ENCODE measurements at regions not wholly inside any gene's neighbourhood (a gene's known extent, or its start where the extent isn't known, plus 50 kb on each side); places are given as distances from the start of the nearest gene placed in this dataset.

DNA sequence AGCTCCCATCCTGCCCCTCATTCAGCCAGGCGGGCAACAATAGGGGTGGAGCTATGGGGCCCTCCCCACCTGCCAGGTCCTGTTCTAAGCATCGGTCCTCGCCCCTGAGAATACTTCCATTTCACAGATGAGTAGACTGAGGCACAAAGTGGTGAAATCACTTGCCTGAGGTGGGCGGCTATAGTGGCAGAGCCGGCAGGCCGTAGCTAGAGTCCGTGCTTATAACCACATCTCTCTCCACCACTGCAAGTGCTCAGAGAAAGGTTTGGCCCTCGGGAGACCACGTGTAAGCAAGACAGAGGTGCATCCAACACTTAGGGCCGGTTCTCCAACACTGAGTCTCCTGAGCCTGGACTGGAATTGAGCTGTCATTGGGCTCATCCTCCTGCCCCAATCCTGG is 145.8 kb upstream of the UNC5B start:
- TF ChIP-seq, protein P1, sequence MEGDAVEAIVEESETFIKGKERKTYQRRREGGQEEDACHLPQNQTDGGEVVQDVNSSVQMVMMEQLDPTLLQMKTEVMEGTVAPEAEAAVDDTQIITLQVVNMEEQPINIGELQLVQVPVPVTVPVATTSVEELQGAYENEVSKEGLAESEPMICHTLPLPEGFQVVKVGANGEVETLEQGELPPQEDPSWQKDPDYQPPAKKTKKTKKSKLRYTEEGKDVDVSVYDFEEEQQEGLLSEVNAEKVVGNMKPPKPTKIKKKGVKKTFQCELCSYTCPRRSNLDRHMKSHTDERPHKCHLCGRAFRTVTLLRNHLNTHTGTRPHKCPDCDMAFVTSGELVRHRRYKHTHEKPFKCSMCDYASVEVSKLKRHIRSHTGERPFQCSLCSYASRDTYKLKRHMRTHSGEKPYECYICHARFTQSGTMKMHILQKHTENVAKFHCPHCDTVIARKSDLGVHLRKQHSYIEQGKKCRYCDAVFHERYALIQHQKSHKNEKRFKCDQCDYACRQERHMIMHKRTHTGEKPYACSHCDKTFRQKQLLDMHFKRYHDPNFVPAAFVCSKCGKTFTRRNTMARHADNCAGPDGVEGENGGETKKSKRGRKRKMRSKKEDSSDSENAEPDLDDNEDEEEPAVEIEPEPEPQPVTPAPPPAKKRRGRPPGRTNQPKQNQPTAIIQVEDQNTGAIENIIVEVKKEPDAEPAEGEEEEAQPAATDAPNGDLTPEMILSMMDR (IDR thresholded peaks at IDR 0.05), result no peak
- TF ChIP-seq EZH2phosphoT487 (IDR thresholded peaks at IDR 0.05; ENCODE audit: borderline replicate concordance, low read depth), result no peak
- TF ChIP-seq, protein P2, sequence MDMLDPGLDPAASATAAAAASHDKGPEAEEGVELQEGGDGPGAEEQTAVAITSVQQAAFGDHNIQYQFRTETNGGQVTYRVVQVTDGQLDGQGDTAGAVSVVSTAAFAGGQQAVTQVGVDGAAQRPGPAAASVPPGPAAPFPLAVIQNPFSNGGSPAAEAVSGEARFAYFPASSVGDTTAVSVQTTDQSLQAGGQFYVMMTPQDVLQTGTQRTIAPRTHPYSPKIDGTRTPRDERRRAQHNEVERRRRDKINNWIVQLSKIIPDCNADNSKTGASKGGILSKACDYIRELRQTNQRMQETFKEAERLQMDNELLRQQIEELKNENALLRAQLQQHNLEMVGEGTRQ (IDR thresholded peaks at IDR 0.05; ENCODE audit: borderline replicate concordance, low read depth, low read length), result no peak
- TF ChIP-seq YY1 (IDR thresholded peaks at IDR 0.05; ENCODE audit: low read depth), result no peak
